Activated CD4-positive, alpha-beta memory T cell treated with anti-CD3 and anti-CD28 coated beads for 36 hours (primary cell): ENCODE measurements at regions not wholly inside any gene's neighbourhood (a gene's known extent, or its start where the extent isn't known, plus 50 kb on each side); places are given as distances from the start of the nearest gene placed in this dataset.

Experiments
- CTCF ChIA-PET: fragments of 350-600 bp; sonication (Branson Sonifier 250); formaldehyde crosslinking; loops from one replicate; lab custom pipeline; 2021; ENCODE audit warnings: antibody characterized with exemption, inconsistent platforms; lab: Charles Lee
- POLR2A ChIA-PET: fragments of 350-600 bp; sonication (Branson Sonifier 250); formaldehyde crosslinking; loops from one replicate; lab custom pipeline; 2021; ENCODE audit warnings: antibody characterized with exemption; lab: Charles Lee
- DNase-seq: peaks from one replicate; pipeline ENCODE4 v3.0.0-alpha.2; 2020
- H3K27ac Mint-ChIP-seq: one replicate; pipeline ENCODE4 v1.8.0; 2021; ENCODE audit warnings: mixed read lengths
- H3K27me3 Mint-ChIP-seq: one replicate; pipeline ENCODE4 v1.8.0; 2021; ENCODE audit warnings: mixed read lengths
- H3K36me3 Mint-ChIP-seq: one replicate; pipeline ENCODE4 v1.8.0; 2021; ENCODE audit warnings: mixed read lengths
- H3K4me1 Mint-ChIP-seq: one replicate; pipeline ENCODE4 v1.8.0; 2021; ENCODE audit warnings: low read depth, mixed read lengths
- H3K4me3 Mint-ChIP-seq: one replicate; pipeline ENCODE4 v1.8.0; 2021; ENCODE audit warnings: mild to moderate bottlenecking, mixed read lengths
- H3K9me3 Mint-ChIP-seq: one replicate; pipeline ENCODE4 v1.8.0; 2021; ENCODE audit warnings: mixed read lengths
- intact Hi-C: fragments of 100-400 bp; cut with micrococcal nuclease; formaldehyde crosslinking; loops from one replicate; pipeline ENCODE4 v1.15.1; 2023

- H3K4me3 Mint-ChIP-seq: no peak overlapping the region
- POLR2A ChIA-PET: no interaction called here
Measured at GRCh38 chr22:49381595-49382450, 445.9 kb downstream of the BRD1 start.

GRCh38 chr22:49380828-49381114, 446.9 kb downstream of the BRD1 start:
- ChIA-PET POLR2A (no interaction called here), CTCF (no interaction called here)
- H3K27ac Mint-ChIP-seq: no peak overlapping the region
- no peak for DNase-seq
- H3K4me1 Mint-ChIP-seq: no peaks in the 10 kb centered on the region
- intact Hi-C loops: no loop called here
- H3K36me3 Mint-ChIP-seq: peaks cover 3% of the 10 kb centered on the region
- no peak overlapping the region for H3K4me3 Mint-ChIP-seq
- peaks cover 4% of the 10 kb centered on the region for H3K9me3 Mint-ChIP-seq
- peaks cover 24% of the 10 kb centered on the region for H3K27me3 Mint-ChIP-seq

More at GRCh38 chr22:49381595-49382450, 445.9 kb downstream of the BRD1 start:
- peaks cover 3% of the 10 kb centered on the region for H3K36me3 Mint-ChIP-seq
- intact Hi-C loops: no loop called here
- CTCF ChIA-PET: no interaction called here
- H3K27me3 Mint-ChIP-seq: peaks cover 24% of the 10 kb centered on the region
- no peak overlapping the region for H3K27ac Mint-ChIP-seq
- H3K4me1 Mint-ChIP-seq: no peaks in the 10 kb centered on the region
- peaks cover 4% of the 10 kb centered on the region for H3K9me3 Mint-ChIP-seq
- DNase-seq: no peak

GRCh38 chr22:49380095-49380827, 447.4 kb downstream of the BRD1 start:
- intact Hi-C loops: no loop called here
- peaks cover 4% of the 10 kb centered on the region for H3K9me3 Mint-ChIP-seq
- H3K4me1 Mint-ChIP-seq: no peaks in the 10 kb centered on the region
- H3K4me3 Mint-ChIP-seq: no peak overlapping the region
- DNase-seq: no peak
- H3K27ac Mint-ChIP-seq: no peak overlapping the region
- peaks cover 3% of the 10 kb centered on the region for H3K36me3 Mint-ChIP-seq
- ChIA-PET POLR2A (no interaction called here), CTCF (no interaction called here)
- H3K27me3 Mint-ChIP-seq: peaks cover 24% of the 10 kb centered on the region

GRCh38 chr22:49377306-49377705, 450.4 kb downstream of the BRD1 start:
- H3K27ac Mint-ChIP-seq: no peak overlapping the region
- no peak overlapping the region for H3K4me3 Mint-ChIP-seq
- ChIA-PET POLR2A (no interaction called here), CTCF (no interaction called here)
- DNase-seq: no peak
- H3K4me1 Mint-ChIP-seq: no peaks in the 10 kb centered on the region
- peaks cover 20% of the 10 kb centered on the region for H3K27me3 Mint-ChIP-seq
- no peaks in the 10 kb centered on the region for H3K9me3 Mint-ChIP-seq
- intact Hi-C loops: no loop called here
- no peaks in the 10 kb centered on the region for H3K36me3 Mint-ChIP-seq

GRCh38 chr22:49373801-49374226, 453.9 kb downstream of the BRD1 start:
- CTCF ChIA-PET: no interaction called here
- Mint-ChIP-seq H3K4me1 (no peaks in the 10 kb centered on the region), H3K27me3 (peaks cover 16% of the 10 kb centered on the region), H3K36me3 (no peaks in the 10 kb centered on the region), H3K9me3 (no peaks in the 10 kb centered on the region), H3K27ac (no peak overlapping the region), H3K4me3 (no peak overlapping the region)
- POLR2A ChIA-PET: no interaction called here
- intact Hi-C loops: no loop called here
- DNase-seq: no peak

- Mint-ChIP-seq H3K27me3 (peaks cover 16% of the 10 kb centered on the region), H3K4me1 (no peaks in the 10 kb centered on the region), H3K36me3 (no peaks in the 10 kb centered on the region), H3K4me3 (no peak overlapping the region), H3K9me3 (no peaks in the 10 kb centered on the region), H3K27ac (no peak overlapping the region)
- ChIA-PET CTCF (no interaction called here), POLR2A (no interaction called here)
- intact Hi-C loops: no loop called here
- no peak for DNase-seq
Measured at GRCh38 chr22:49373289-49373666, 454.4 kb downstream of the BRD1 start.

GRCh38 chr22:49372530-49373288, 455.0 kb downstream of the BRD1 start:
- Mint-ChIP-seq H3K27me3 (peaks cover 15% of the 10 kb centered on the region), H3K4me3 (no peak overlapping the region), H3K36me3 (no peaks in the 10 kb centered on the region), H3K9me3 (no peaks in the 10 kb centered on the region), H3K27ac (no peak overlapping the region), H3K4me1 (no peaks in the 10 kb centered on the region)
- POLR2A ChIA-PET: no interaction called here
- CTCF ChIA-PET: no interaction called here
- DNase-seq: no peak
- intact Hi-C loops: no loop called here

GRCh38 chr22:49372111-49372529, 455.6 kb downstream of the BRD1 start:
- Mint-ChIP-seq H3K9me3 (no peaks in the 10 kb centered on the region), H3K27me3 (peaks cover 11% of the 10 kb centered on the region), H3K4me3 (no peak overlapping the region), H3K4me1 (no peaks in the 10 kb centered on the region), H3K36me3 (no peaks in the 10 kb centered on the region), H3K27ac (no peak overlapping the region)
- DNase-seq: no peak
- ChIA-PET POLR2A (no interaction called here), CTCF (no interaction called here)
- intact Hi-C loops: no loop called here

- Mint-ChIP-seq H3K36me3 (no peaks in the 10 kb centered on the region), H3K4me1 (no peaks in the 10 kb centered on the region), H3K9me3 (no peaks in the 10 kb centered on the region), H3K4me3 (no peak overlapping the region), H3K27me3 (peaks cover 11% of the 10 kb centered on the region), H3K27ac (no peak overlapping the region)
- CTCF ChIA-PET: no interaction called here
- no peak for DNase-seq
- POLR2A ChIA-PET: no interaction called here
- intact Hi-C loops: no loop called here
Measured at GRCh38 chr22:49371325-49372110, 456.2 kb downstream of the BRD1 start.

GRCh38 chr22:49370627-49371301, 456.9 kb downstream of the BRD1 start:
- Mint-ChIP-seq H3K27me3 (peaks cover 11% of the 10 kb centered on the region), H3K4me3 (no peak overlapping the region), H3K27ac (no peak overlapping the region), H3K36me3 (no peaks in the 10 kb centered on the region), H3K9me3 (no peaks in the 10 kb centered on the region), H3K4me1 (no peaks in the 10 kb centered on the region)
- intact Hi-C loops: no loop called here
- POLR2A ChIA-PET: no interaction called here
- CTCF ChIA-PET: no interaction called here
- no peak for DNase-seq

GRCh38 chr22:49369726-49370626, 457.7 kb downstream of the BRD1 start:
- ChIA-PET POLR2A (no interaction called here), CTCF (no interaction called here)
- intact Hi-C loops: no loop called here
- Mint-ChIP-seq H3K4me1 (no peaks in the 10 kb centered on the region), H3K9me3 (no peaks in the 10 kb centered on the region), H3K4me3 (no peak overlapping the region), H3K36me3 (no peaks in the 10 kb centered on the region), H3K27me3 (peaks cover 13% of the 10 kb centered on the region), H3K27ac (no peak overlapping the region)
- DNase-seq: no peak
